H9 (cell line): ENCODE measurements at regions not wholly inside any gene's neighbourhood (a gene's known extent, or its start where the extent isn't known, plus 50 kb on each side); places are given as distances from the start of the nearest gene placed in this dataset.

Experiments used
- DNase-seq: peaks from one replicate; pipeline ENCODE4 v3.0.0-alpha.2; 2017
- H2AFZ ChIP-seq: one replicate; pipeline ENCODE4 v1.6.1; 2013; ENCODE audit warnings: mild to moderate bottlenecking, low read length, control low read depth, moderate library complexity
- H2AK5ac ChIP-seq: 2 replicates; pipeline ENCODE4 v1.6.1; 2013; ENCODE audit warnings: low read length, control low read depth, mixed read lengths; ENCODE audit not compliant: insufficient read length
- H2BK120ac ChIP-seq: one replicate; pipeline ENCODE4 v1.6.1; 2013; ENCODE audit warnings: low read depth, mild to moderate bottlenecking, low read length, control low read depth, inconsistent platforms; ENCODE audit not compliant: poor library complexity, severe bottlenecking
- H2BK12ac ChIP-seq: 2 replicates; pipeline ENCODE4 v1.6.1; 2013; ENCODE audit warnings: low read length, control low read depth, mixed read lengths, low read depth; ENCODE audit not compliant: insufficient read length
- H2BK15ac ChIP-seq: 2 replicates; pipeline ENCODE4 v1.6.1; 2013; ENCODE audit warnings: low read depth, low read length, control low read depth
- H2BK20ac ChIP-seq: one replicate; pipeline ENCODE4 v1.6.1; 2013; ENCODE audit warnings: low read depth, mild to moderate bottlenecking, low read length, control low read depth, inconsistent platforms; ENCODE audit not compliant: poor library complexity, severe bottlenecking
- H2BK5ac ChIP-seq: 2 replicates; pipeline ENCODE4 v1.6.1; 2013; ENCODE audit warnings: low read length, control low read depth, mixed read lengths; ENCODE audit not compliant: insufficient read length
- H3K14ac ChIP-seq: 2 replicates; pipeline ENCODE4 v1.6.1; 2013; ENCODE audit warnings: low read length, control low read depth; ENCODE audit not compliant: insufficient read depth
- H3K18ac ChIP-seq: 2 replicates; pipeline ENCODE4 v1.6.1; 2013; ENCODE audit warnings: low read depth, mild to moderate bottlenecking, mixed read lengths, low read length, control low read depth; ENCODE audit not compliant: insufficient read length
- H3K23ac ChIP-seq: 2 replicates; pipeline ENCODE4 v1.6.1; 2013; ENCODE audit warnings: low read length, control low read depth, mixed read lengths, low read depth; ENCODE audit not compliant: insufficient read length
- H3K23me2 ChIP-seq: 2 replicates; pipeline ENCODE4 v1.6.1; 2013; ENCODE audit warnings: low read depth, mild to moderate bottlenecking, mixed read lengths, low read length, control low read depth; ENCODE audit not compliant: insufficient read length, poor library complexity, severe bottlenecking
- H3K27ac ChIP-seq: 2 replicates; pipeline ENCODE4 v1.5.1; 2013; ENCODE audit warnings: low read length, control low read depth, mixed read lengths, low read depth; ENCODE audit not compliant: insufficient read length
- H3K27me3 ChIP-seq: 2 replicates; pipeline ENCODE4 v1.6.1; 2013; ENCODE audit warnings: low read length, control low read depth, inconsistent platforms; ENCODE audit not compliant: insufficient read depth
- H3K4ac ChIP-seq: 2 replicates; pipeline ENCODE4 v1.6.1; 2013; ENCODE audit warnings: low read depth, mild to moderate bottlenecking, control low read depth, inconsistent platforms, low read length, moderate library complexity
- H3K4me1 ChIP-seq: 2 replicates; pipeline ENCODE4 v1.6.1; 2013; ENCODE audit warnings: low read length, control low read depth, inconsistent platforms; ENCODE audit not compliant: insufficient read depth
- H3K4me2 ChIP-seq: 2 replicates; pipeline ENCODE4 v1.6.1; 2013; ENCODE audit warnings: low read length, control low read depth, mixed read lengths; ENCODE audit not compliant: insufficient read length, insufficient read depth
- H3K56ac ChIP-seq: 2 replicates; pipeline ENCODE4 v1.6.1; 2013; ENCODE audit warnings: low read depth, mild to moderate bottlenecking, mixed read lengths, low read length, control low read depth; ENCODE audit not compliant: insufficient read length
- H3K79me1 ChIP-seq: 2 replicates; pipeline ENCODE4 v1.6.1; 2013; ENCODE audit warnings: low read depth, mild to moderate bottlenecking, moderate library complexity, low read length, control low read depth, inconsistent platforms; ENCODE audit not compliant: insufficient read depth, poor library complexity, severe bottlenecking
- H3K79me2 ChIP-seq: 2 replicates; pipeline ENCODE4 v1.6.1; 2013; ENCODE audit warnings: low read length, control low read depth, inconsistent platforms; ENCODE audit not compliant: insufficient read depth
- H3K9ac ChIP-seq: 2 replicates; pipeline ENCODE4 v1.6.1; 2013; ENCODE audit warnings: low read length, control low read depth, mixed read lengths; ENCODE audit not compliant: insufficient read length; ENCODE audit errors: extremely low read depth
- H3K9me3 ChIP-seq: one replicate; pipeline ENCODE4 v1.6.1; 2013; ENCODE audit warnings: low read depth, low read length, inconsistent platforms; ENCODE audit not compliant: control insufficient read depth
- H3T11ph ChIP-seq: one replicate; pipeline ENCODE4 v1.6.1; 2013; ENCODE audit warnings: mild to moderate bottlenecking, low read length, control low read depth, inconsistent platforms
- H4K20me1 ChIP-seq: one replicate; pipeline ENCODE4 v1.6.1; 2013; ENCODE audit not compliant: control insufficient read depth, insufficient read length, insufficient read depth
- H4K5ac ChIP-seq: 2 replicates; pipeline ENCODE4 v1.6.1; 2013; ENCODE audit warnings: low read depth, mild to moderate bottlenecking, mixed read lengths, low read length, control low read depth; ENCODE audit not compliant: insufficient read length
- H4K8ac ChIP-seq: replicated peaks from 2 replicates; pipeline ENCODE4 v1.6.1; 2013; ENCODE audit warnings: low read length, control low read depth, mixed read lengths, low read depth; ENCODE audit not compliant: insufficient read length
- H4K91ac ChIP-seq: 2 replicates; pipeline ENCODE4 v1.6.1; 2013; ENCODE audit warnings: low read depth, mild to moderate bottlenecking, moderate library complexity, mixed read lengths, low read length, control low read depth; ENCODE audit not compliant: insufficient read length
- H3K27ac Mint-ChIP-seq, 3 experiments: 2 replicates in 2 of 3; 3 replicates in 1 of 3; pipeline ENCODE4 v1.8.0; 2020 to 2021; ENCODE audit warnings: mixed read lengths in 3 of 3, mild to moderate bottlenecking in 1 of 3, moderate library complexity in 1 of 3
- H3K27me3 Mint-ChIP-seq: 2 replicates; pipeline ENCODE4 v1.8.0; 2021; ENCODE audit warnings: low read depth, mild to moderate bottlenecking, moderate library complexity, mixed read lengths
- H3K36me3 Mint-ChIP-seq, 3 experiments: 2 replicates in 2 of 3; 3 replicates in 1 of 3; pipeline ENCODE4 v1.8.0; 2020 to 2021; ENCODE audit warnings: low read depth in 3 of 3, mixed read lengths in 3 of 3; ENCODE audit not compliant: insufficient read depth in 1 of 3
- H3K4me1 Mint-ChIP-seq, 2 experiments: 2 replicates each; pipeline ENCODE4 v1.8.0; 2020; ENCODE audit warnings: mixed read lengths in 2 of 2
- H3K4me3 Mint-ChIP-seq, 2 experiments: 2 replicates in 1 of 2; 3 replicates in 1 of 2; pipeline ENCODE4 v1.8.0; 2020 to 2021; ENCODE audit warnings: mild to moderate bottlenecking in 2 of 2, mixed read lengths in 2 of 2, moderate library complexity in 1 of 2
- H3K9me3 Mint-ChIP-seq, 2 experiments: 2 replicates in 1 of 2; 3 replicates in 1 of 2; pipeline ENCODE4 v1.8.0; 2020; ENCODE audit warnings: mild to moderate bottlenecking in 2 of 2, mixed read lengths in 2 of 2, moderate library complexity in 1 of 2
- CTCF ChIP-seq: fragments of 200-600 bp; sonication (generic); conservative IDR thresholded peaks from 3 replicates; pipeline ENCODE4 v1.8.0; 2021; ENCODE audit warnings: antibody characterized with exemption, mild to moderate bottlenecking
- WGBS: extraction: QIAGEN DNeasy Blood & Tissue Kit; methylation state at CpG from one replicate; pipeline ENCODE4 v1.1.7; 2013; ENCODE audit warnings: missing lambda C conversion rate, low lambda C conversion rate, mixed read lengths; ENCODE audit not compliant: insufficient read length; ENCODE audit errors: extremely low coverage; 5-methylcytosine and 5-hydroxymethylcytosine counted together

GRCh38 chr11:19391652-19392051 lies 150.9 kb upstream of the E2F8 start:
- no peak for DNase-seq
- H2AFZ ChIP-seq, result no peak overlapping the region
- no peak overlapping the region for H3K4ac ChIP-seq
- Mint-ChIP-seq H3K9me3 (peaks cover 4 to 5% of the 10 kb centered on the region in 2 experiments; a peak in 4 of 5 replicates), H3K27me3 (peaks cover 19% of the 10 kb centered on the region), H3K36me3 (peaks cover 0 to 5% (median 2%) of the 10 kb centered on the region in 3 experiments; a peak in 4 of 7 replicates), H3K27ac (no peak overlapping the region), H3K4me3 (no peak overlapping the region), H3K4me1 (peaks cover 16 to 19% of the 10 kb centered on the region in 2 experiments)
- no peak overlapping the region for H4K8ac ChIP-seq
- H3K14ac ChIP-seq, result no peak overlapping the region
- no peak overlapping the region for H3K56ac ChIP-seq
- H2BK120ac ChIP-seq, result no peak overlapping the region
- no peak overlapping the region for H3K4me2 ChIP-seq
- no peak overlapping the region for H4K5ac ChIP-seq
- H3K18ac ChIP-seq, result no peak overlapping the region
- H3K79me1 ChIP-seq, result no peaks in the 10 kb centered on the region
- no peaks in the 10 kb centered on the region for H3K27me3 ChIP-seq
- no peaks in the 10 kb centered on the region for H3K79me2 ChIP-seq
- H3K9me3 ChIP-seq, result no peaks in the 10 kb centered on the region
- H3K9ac ChIP-seq, result no peak overlapping the region
- no peaks in the 10 kb centered on the region for H3K23me2 ChIP-seq
- H2BK5ac ChIP-seq, result no peak overlapping the region
- H3K27ac ChIP-seq, result no peak overlapping the region
- H2BK20ac ChIP-seq, result no peak overlapping the region
- no peaks in the 10 kb centered on the region for H4K20me1 ChIP-seq
- H3K4me1 ChIP-seq, result peaks cover 6% of the 10 kb centered on the region
- no peak overlapping the region for H2AK5ac ChIP-seq
- no peak overlapping the region for H3K23ac ChIP-seq
- no peak overlapping the region for H4K91ac ChIP-seq
- no peak overlapping the region for H2BK12ac ChIP-seq
- WGBS, result no CpG with 5 or more reads among the region's 2 CpGs
- H2BK15ac ChIP-seq, result no peak overlapping the region
- no peak overlapping the region for H3T11ph ChIP-seq
- TF ChIP-seq CTCF, result no peak
